Large intestine (tissue), 3 donors: ENCODE measurements at regions not wholly inside any gene's neighbourhood (a gene's known extent, or its start where the extent isn't known, plus 50 kb on each side); places are given as distances from the start of the nearest gene placed in this dataset.

Source experiments
- DNase-seq, 2 donors: peaks; one replicate each; pipeline versions ENCODE4 v3.0.0 to v3.0.0-alpha.2; 2013
- H3K27ac ChIP-seq: one replicate; pipeline ENCODE4 v1.5.1; 2013; ENCODE audit warnings: low read length
- H3K27me3 ChIP-seq: 2 replicates; pipeline ENCODE4 v1.6.1; 2013; ENCODE audit warnings: low read length; ENCODE audit not compliant: control insufficient read depth, insufficient read depth
- H3K36me3 ChIP-seq: 2 replicates; pipeline ENCODE4 v1.6.1; 2013; ENCODE audit warnings: low read length; ENCODE audit not compliant: control insufficient read depth, insufficient read depth
- H3K4me1 ChIP-seq: one replicate; pipeline ENCODE4 v1.6.1; 2013; ENCODE audit warnings: low read length; ENCODE audit not compliant: control insufficient read depth, insufficient read depth
- H3K4me3 ChIP-seq: one replicate; pipeline ENCODE4 v1.5.1; 2013; ENCODE audit warnings: low read length
- H3K9me3 ChIP-seq: one replicate; pipeline ENCODE4 v1.6.1; 2013; ENCODE audit warnings: mild to moderate bottlenecking, low read depth, low read length, moderate library complexity; ENCODE audit not compliant: control insufficient read depth
- WGBS: methylation state at CpG from one replicate; pipeline ENCODE4 v1.1.5; 2013; ENCODE audit warnings: low lambda C conversion rate; ENCODE audit not compliant: insufficient coverage; 5-methylcytosine and 5-hydroxymethylcytosine counted together

GRCh38 chr12:84741692-84742091, 170.9 kb downstream of the SLC6A15 start:
- WGBS = no CpG with 5 or more reads among the region's 3 CpGs

DNA sequence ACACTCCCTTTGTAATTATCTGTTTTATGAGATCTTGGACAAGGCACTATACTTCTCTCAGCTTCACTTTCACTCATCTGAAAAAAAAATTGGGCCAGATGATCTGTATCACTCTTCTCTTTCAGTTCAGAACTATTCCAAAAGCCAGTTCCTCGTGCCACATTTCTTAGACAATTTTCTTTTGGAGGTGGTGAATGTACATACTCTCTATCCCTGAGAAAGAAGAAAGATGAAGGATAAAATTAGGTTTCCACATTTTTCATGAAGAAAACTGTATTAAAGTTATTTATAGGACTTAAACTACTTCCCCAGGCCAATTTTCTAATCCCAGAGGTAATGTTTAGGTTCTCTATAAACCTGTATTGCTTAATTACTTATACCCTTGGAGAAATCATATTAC, 171.6 kb downstream of the SLC6A15 start:
- Histone ChIP-seq H3K9me3 (no peaks in the 10 kb centered on the region), H3K27me3 (no peaks in the 10 kb centered on the region), H3K36me3 (no peaks in the 10 kb centered on the region), H3K27ac (no peak overlapping the region), H3K4me3 (no peak overlapping the region), H3K4me1 (no peaks in the 10 kb centered on the region)
- DNase-seq = no peak
- no CpG with 5 or more reads among the region's 1 CpG for WGBS

More at GRCh38 chr12:84741692-84742091, 170.9 kb downstream of the SLC6A15 start:
- Histone ChIP-seq H3K27me3 (no peaks in the 10 kb centered on the region), H3K4me3 (no peak overlapping the region), H3K9me3 (no peaks in the 10 kb centered on the region), H3K27ac (no peak overlapping the region), H3K4me1 (no peaks in the 10 kb centered on the region), H3K36me3 (no peaks in the 10 kb centered on the region)
- DNase-seq = no peak

GRCh38 chr12:84740602-84741001, 172.0 kb downstream of the SLC6A15 start:
- 71% methylated on average over 1 of the region's 3 CpGs for WGBS
- Histone ChIP-seq H3K9me3 (no peaks in the 10 kb centered on the region), H3K4me3 (no peak overlapping the region), H3K27me3 (no peaks in the 10 kb centered on the region), H3K27ac (no peak overlapping the region), H3K4me1 (no peaks in the 10 kb centered on the region), H3K36me3 (no peaks in the 10 kb centered on the region)
- DNase-seq = no peak

DNA sequence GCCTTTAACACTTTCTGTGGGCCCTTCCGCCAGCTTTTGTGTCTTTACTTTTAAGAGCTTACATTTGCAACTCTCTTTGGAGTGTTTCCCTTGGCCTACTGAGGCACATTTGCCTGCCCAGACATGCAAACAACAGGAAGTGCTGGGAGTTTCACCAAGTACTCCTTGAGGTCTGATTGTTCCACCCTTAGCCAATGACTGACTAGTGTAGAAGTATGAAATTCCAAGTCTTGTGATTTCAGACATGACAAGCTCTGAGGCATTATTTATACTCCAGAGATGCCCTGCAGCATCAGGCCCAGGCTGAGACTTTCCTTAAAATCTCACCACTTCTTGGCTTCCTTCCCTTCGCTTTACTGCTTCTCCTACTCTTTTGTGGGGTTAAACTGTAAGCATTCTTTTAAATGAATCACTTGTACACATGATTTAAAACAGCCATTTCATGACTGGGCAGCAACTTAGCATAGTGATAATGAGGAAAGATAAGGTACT, 174.1 kb downstream of the SLC6A15 start:
- 57% methylated on average over 1 of the region's 2 CpGs for WGBS

DNA sequence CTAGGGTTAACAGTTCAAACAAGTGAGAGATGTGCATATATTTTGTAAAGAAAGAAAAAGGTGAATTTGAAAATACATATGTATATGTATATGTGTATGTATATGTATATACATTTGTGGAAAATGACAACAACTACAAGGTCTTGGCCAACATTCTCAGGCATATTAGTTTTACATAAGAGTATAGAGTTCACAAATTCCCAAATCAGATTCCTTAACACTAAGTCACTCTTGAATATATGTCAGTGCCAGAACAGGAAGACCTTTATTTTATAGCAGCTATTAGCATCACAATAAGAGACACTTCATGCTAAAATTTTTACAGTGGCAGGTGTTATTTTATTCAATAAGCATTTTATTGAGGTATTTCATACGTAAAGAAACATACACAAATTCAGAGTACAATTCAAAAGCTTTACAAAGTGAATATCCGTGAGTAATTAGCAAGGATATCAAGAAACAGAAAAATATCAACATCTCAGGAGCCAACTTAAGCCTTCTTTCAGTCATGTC, 179.7 kb downstream of the SLC6A15 start:
- H3K27me3 ChIP-seq = no peaks in the 10 kb centered on the region
- H3K9me3 ChIP-seq = no peaks in the 10 kb centered on the region
- no peaks in the 10 kb centered on the region for H3K4me1 ChIP-seq
- no peak overlapping the region for H3K4me3 ChIP-seq
- H3K27ac ChIP-seq = no peak overlapping the region
- H3K36me3 ChIP-seq = no peaks in the 10 kb centered on the region
- no peak for DNase-seq
- 67% methylated on average over 1 of the region's 2 CpGs for WGBS

More for the DNA sequence above, 174.1 kb downstream of the SLC6A15 start:
- no peak overlapping the region for H3K27ac ChIP-seq
- no peaks in the 10 kb centered on the region for H3K36me3 ChIP-seq
- H3K9me3 ChIP-seq = no peaks in the 10 kb centered on the region
- H3K4me3 ChIP-seq = no peak overlapping the region
- H3K27me3 ChIP-seq = no peaks in the 10 kb centered on the region
- no peaks in the 10 kb centered on the region for H3K4me1 ChIP-seq
- no peak for DNase-seq

GRCh38 chr12:84730561-84731162, 181.9 kb downstream of the SLC6A15 start:
- WGBS = 100% methylated on average over 1 of the region's 3 CpGs
- DNase-seq = no peak

GRCh38 chr12:84727961-84728360, 184.6 kb downstream of the SLC6A15 start:
- DNase-seq = no peak
- no peaks in the 10 kb centered on the region for H3K27me3 ChIP-seq
- no peaks in the 10 kb centered on the region for H3K36me3 ChIP-seq
- no peaks in the 10 kb centered on the region for H3K4me1 ChIP-seq
- H3K4me3 ChIP-seq = no peak overlapping the region
- no peak overlapping the region for H3K27ac ChIP-seq
- WGBS = no CpG with 5 or more reads among the region's 3 CpGs
- H3K9me3 ChIP-seq = no peaks in the 10 kb centered on the region

More at GRCh38 chr12:84730561-84731162, 181.9 kb downstream of the SLC6A15 start:
- no peaks in the 10 kb centered on the region for H3K9me3 ChIP-seq
- no peak overlapping the region for H3K27ac ChIP-seq
- no peaks in the 10 kb centered on the region for H3K27me3 ChIP-seq
- H3K4me3 ChIP-seq = no peak overlapping the region
- no peaks in the 10 kb centered on the region for H3K36me3 ChIP-seq
- H3K4me1 ChIP-seq = no peaks in the 10 kb centered on the region

GRCh38 chr12:84726780-84727179, 185.8 kb downstream of the SLC6A15 start:
- no peaks in the 10 kb centered on the region for H3K4me1 ChIP-seq
- no CpG with 5 or more reads among the region's 2 CpGs for WGBS
- DNase-seq = no peak
- H3K4me3 ChIP-seq = no peak overlapping the region
- H3K27me3 ChIP-seq = no peaks in the 10 kb centered on the region
- no peaks in the 10 kb centered on the region for H3K36me3 ChIP-seq
- H3K27ac ChIP-seq = no peak overlapping the region
- H3K9me3 ChIP-seq = no peaks in the 10 kb centered on the region

- Histone ChIP-seq H3K4me3 (no peak overlapping the region), H3K4me1 (no peaks in the 10 kb centered on the region), H3K27me3 (no peaks in the 10 kb centered on the region), H3K36me3 (no peaks in the 10 kb centered on the region), H3K27ac (no peak overlapping the region), H3K9me3 (no peaks in the 10 kb centered on the region)
- DNase-seq = no peak
- WGBS = no CpG with 5 or more reads among the region's 2 CpGs
These were observed 188.6 kb downstream of the SLC6A15 start for GRCh38 chr12:84723988-84724387.

GRCh38 chr12:84719997-84720396, 192.6 kb downstream of the SLC6A15 start:
- no peak overlapping the region for H3K4me3 ChIP-seq
- no peaks in the 10 kb centered on the region for H3K27me3 ChIP-seq
- H3K36me3 ChIP-seq = no peaks in the 10 kb centered on the region
- no peak for DNase-seq
- no CpG with 5 or more reads among the region's 1 CpG for WGBS
- no peak overlapping the region for H3K27ac ChIP-seq
- no peaks in the 10 kb centered on the region for H3K4me1 ChIP-seq
- H3K9me3 ChIP-seq = no peaks in the 10 kb centered on the region

DNA sequence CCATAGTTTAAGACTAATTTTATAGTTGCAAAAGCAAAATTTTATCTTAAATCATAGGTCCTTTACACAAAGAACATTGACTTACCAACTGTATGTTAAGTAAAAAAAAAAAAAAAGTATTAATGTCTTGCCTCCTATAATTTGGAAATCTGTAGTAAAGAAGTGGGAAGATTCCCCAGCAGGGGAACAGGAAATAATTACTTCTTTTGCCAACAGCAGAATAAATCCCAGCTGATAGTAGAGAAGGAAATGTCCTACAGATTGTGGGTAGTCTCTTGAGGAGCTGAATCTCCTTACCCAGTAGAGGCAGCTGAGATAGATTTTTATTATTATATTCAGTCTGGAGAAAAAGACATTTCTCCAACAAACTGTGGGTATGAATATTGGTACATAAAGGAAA, 193.7 kb downstream of the SLC6A15 start:
- H3K9me3 ChIP-seq = no peaks in the 10 kb centered on the region
- no peaks in the 10 kb centered on the region for H3K27me3 ChIP-seq
- no peaks in the 10 kb centered on the region for H3K36me3 ChIP-seq
- DNase-seq = no peak
- H3K4me1 ChIP-seq = no peaks in the 10 kb centered on the region
- no peak overlapping the region for H3K27ac ChIP-seq
- H3K4me3 ChIP-seq = no peak overlapping the region
